Cardiac fibroblast (primary cell): ENCODE measurements at regions not wholly inside any gene's neighbourhood (a gene's known extent, or its start where the extent isn't known, plus 50 kb on each side); places are given as distances from the start of the nearest gene placed in this dataset.
A peak's percentile ranks its signal among the peaks of the same experiment; 100 is the strongest.

Source experiments
- DNase-seq, 2 donors: peaks; one replicate each; pipeline versions ENCODE4 v3.0.0 to v3.0.0-alpha.2; 2010; ENCODE audit warnings: low read depth in 2 of 2
- H3K4me3 ChIP-seq, 2 donors: replicated peaks in 1 of 2; 1 replicate in 1 of 2; 2 replicates in 1 of 2; pipeline ENCODE4 v1.5.1; 2011; ENCODE audit warnings: low read depth in 2 of 2, low read length in 2 of 2, mild to moderate bottlenecking in 2 of 2, moderate library complexity in 1 of 2
- CTCF ChIP-seq: IDR thresholded peaks from one replicate; pipeline ENCODE4 v1.5.1; 2011; ENCODE audit warnings: low read depth, mild to moderate bottlenecking, low read length, inconsistent platforms

- no peak for TF ChIP-seq CTCF
- no peak for DNase-seq
- H3K4me3 ChIP-seq = no peak overlapping the region
Measured at GRCh38 chr15:69979783-69980182, 117.9 kb downstream of the TLE3 start.

DNA sequence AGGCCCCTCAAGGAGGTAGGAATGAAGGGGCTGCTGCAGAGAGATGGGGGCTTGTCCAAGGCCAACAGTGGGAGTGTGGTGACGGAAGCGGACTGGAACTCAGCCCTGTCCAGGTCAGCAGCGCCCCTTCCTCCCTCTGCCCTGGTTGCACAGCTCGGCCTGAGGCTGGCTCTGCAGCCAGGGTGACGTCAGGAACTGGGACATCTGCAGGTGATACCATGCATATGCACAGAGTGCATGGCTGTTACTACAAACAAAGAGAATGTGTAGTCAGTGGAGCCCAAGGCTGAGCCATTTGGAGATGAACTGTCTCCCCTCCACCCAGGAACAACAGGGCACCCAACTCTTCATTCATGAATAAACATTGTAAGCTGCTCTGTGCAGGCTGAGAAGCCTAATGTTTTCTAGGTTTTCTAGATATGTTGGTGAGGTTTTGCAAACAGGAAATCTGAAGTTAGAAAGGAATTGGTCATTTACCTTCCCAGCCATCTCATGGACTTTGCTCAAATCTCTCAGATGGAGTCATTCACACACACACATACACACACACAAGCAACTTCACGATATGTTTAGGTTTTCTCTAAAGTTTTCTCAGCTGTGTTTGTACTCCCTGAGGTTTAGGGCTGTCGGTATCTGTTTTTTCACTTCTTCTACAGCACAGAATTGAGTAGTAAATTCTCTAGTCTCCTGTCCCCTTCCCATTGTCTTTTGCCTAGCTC, 117.2 kb downstream of the TLE3 start:
- TF ChIP-seq CTCF = no peak
- no peak for DNase-seq
- H3K4me3 ChIP-seq = no peak overlapping the region

- no peak for TF ChIP-seq CTCF
- no peak for DNase-seq
- H3K4me3 ChIP-seq = no peak overlapping the region
Measured at GRCh38 chr15:69982037-69982436, 115.7 kb downstream of the TLE3 start.

DNA sequence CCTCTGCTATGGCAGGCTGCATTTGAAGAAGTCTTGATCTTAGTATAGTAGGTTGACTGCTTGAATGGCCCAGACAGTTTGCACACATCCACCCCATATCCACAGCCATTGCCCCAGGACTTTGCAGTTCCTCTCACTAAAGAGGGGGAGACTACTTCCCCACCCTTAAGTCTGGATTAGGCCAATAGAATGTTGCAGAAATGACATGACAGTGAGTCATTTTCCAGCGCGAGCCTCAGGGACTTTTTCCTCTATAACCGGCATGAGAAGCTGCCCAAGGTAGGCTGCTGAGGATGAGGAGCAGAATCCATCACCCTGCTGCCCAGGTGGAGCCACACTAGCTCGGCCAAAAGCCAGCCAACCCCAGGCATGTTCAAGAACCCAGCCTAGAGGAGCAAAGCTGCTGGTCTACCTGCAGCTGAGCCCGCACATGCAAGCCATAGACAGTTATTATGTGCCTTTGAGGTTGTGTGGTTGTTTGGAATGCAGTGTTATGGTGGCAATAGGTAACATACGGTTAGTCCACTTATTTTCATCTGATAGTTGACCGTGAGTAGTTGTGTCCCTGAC, 113.9 kb downstream of the TLE3 start:
- peak in 1 of 2 donors; percentile 14 for DNase-seq
- TF ChIP-seq CTCF = no peak

DNA sequence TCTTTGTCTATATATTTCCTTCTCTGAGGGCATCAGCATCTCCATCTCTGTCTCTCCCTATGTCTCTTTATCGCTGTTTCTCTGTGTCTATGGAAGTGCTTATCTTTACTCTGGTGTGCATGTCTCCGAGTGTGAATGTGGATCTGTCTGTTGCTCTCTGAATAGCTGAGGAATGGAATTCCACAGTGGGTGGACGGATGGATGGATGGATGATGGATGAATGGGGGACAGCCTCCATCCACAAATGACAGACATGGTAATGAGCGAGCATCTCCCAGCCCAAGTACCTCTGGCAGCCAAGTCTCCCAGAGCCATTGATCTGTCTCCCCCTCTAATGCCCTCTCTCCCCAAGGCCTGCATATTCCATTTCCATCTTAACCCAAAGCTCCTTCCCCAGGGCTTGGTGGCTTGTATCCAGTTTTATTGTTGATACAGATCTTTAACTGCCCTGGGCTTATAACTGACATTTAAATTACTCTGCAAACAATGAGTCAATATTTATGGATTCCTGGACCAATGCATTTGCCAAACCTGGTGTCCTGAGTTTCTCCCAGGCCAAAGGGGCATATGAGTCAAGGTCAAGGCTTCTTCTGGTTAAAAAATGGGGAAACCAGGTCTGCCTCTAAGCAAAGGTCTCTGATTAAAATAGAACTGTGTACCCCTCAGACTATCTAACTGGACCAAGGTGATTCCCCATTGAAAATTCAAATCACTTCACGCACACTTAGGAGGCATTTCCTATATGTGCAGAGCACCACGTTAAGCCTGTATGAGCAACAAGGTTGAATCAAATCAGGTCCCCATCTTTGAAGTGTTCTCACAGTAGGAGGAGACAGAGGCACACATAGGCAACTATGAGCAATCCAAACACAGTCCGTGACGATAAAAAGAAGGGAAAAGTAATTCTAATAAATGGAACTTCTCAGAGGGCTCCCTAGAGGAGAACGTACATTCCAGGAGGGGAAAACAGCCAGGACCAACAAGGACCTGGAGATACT, 109.9 kb downstream of the TLE3 start:
- TF ChIP-seq CTCF = no peak
- no peak overlapping the region for H3K4me3 ChIP-seq
- no peak for DNase-seq

More for the DNA sequence above, 113.9 kb downstream of the TLE3 start:
- no peak overlapping the region for H3K4me3 ChIP-seq

DNA sequence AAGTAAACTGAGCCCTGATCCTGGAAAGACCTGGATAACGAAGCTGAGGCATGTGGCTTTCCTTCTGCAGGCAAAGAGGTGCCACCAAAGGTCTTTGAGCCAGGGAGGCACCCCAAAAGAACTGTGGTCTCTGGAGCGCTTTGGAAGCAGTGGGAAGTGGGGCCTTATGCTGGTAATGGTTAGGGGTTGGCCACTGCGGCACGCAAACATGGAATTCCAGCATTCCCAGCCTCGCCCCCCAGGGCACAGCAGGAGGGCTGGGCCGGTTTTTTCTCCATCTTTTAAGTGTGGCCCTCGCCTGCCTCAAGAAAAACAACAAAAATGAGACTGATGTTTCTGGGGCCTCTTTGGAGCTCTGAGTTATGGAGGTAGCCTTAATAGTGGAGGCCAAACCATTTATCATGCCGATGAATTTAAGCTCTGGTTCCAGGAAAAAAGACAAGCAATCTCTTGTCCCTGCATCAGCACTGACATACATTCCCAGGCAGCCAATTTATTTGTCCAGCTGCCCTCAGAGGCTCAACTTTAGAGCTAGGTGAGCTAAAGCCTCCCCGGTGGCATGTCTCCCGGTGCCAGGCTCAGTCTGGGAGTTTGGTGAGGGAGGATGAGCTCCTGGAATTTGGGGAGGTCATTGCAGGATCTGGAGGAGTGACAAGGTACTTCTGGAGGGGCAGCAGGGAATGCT, 109.0 kb downstream of the TLE3 start:
- TF ChIP-seq CTCF = no peak
- DNase-seq = no peak

More for the DNA sequence above, 109.0 kb downstream of the TLE3 start:
- H3K4me3 ChIP-seq = no peak overlapping the region
